Tibial nerve (tissue), 4 donors: ENCODE measurements at regions not wholly inside any gene's neighbourhood (a gene's known extent, or its start where the extent isn't known, plus 50 kb on each side); places are given as distances from the start of the nearest gene placed in this dataset.

Source experiments
- EP300 ChIP-seq, 2 donors: sonication (generic); formaldehyde crosslinking; IDR thresholded peaks; one replicate each; pipeline ENCODE4 v1.6.1; 2017; ENCODE audit warnings: antibody characterized with exemption in 2 of 2, mild to moderate bottlenecking in 1 of 2
- POLR2A ChIP-seq, 2 donors: fragments of 450-650 bp; IDR thresholded peaks; one replicate each; pipeline ENCODE4 v1.6.1; 2017; ENCODE audit warnings: antibody characterized with exemption in 2 of 2, mild to moderate bottlenecking in 2 of 2, moderate library complexity in 2 of 2
- TF ChIP-seq, protein P1 (sequence below), 5 experiments: fragments of 200-600 bp in 3 of 5; fragments of 450-650 bp in 2 of 5; sonication (generic) in 3 of 5; IDR thresholded peaks; one replicate each; pipeline ENCODE4 v1.5.1; 2016 to 2019; ENCODE audit warnings: antibody characterized with exemption in 5 of 5, mild to moderate bottlenecking in 3 of 5, moderate library complexity in 2 of 5

DNA sequence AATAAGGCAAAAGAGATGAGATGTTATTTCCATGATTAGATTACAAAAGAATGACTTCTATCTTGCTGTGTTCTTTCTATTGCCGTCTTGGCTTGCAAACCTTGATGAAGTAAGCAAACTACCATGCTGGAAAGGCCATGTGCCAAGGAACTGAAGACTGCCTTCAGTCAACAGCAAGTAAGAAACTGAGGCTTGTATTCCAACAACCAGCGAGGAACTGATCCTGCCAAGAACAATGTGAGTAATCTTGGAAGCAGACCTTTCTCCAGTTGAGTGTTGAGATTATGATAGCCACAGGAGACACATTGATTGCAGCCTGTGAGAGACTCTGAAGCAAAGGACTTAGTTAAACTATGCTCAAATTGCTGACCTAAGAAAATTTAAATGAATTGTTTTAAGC lies 164.6 kb upstream of the GRM3 start:
- TF ChIP-seq, protein P1, sequence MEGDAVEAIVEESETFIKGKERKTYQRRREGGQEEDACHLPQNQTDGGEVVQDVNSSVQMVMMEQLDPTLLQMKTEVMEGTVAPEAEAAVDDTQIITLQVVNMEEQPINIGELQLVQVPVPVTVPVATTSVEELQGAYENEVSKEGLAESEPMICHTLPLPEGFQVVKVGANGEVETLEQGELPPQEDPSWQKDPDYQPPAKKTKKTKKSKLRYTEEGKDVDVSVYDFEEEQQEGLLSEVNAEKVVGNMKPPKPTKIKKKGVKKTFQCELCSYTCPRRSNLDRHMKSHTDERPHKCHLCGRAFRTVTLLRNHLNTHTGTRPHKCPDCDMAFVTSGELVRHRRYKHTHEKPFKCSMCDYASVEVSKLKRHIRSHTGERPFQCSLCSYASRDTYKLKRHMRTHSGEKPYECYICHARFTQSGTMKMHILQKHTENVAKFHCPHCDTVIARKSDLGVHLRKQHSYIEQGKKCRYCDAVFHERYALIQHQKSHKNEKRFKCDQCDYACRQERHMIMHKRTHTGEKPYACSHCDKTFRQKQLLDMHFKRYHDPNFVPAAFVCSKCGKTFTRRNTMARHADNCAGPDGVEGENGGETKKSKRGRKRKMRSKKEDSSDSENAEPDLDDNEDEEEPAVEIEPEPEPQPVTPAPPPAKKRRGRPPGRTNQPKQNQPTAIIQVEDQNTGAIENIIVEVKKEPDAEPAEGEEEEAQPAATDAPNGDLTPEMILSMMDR (IDR thresholded peaks at IDR 0.05), result no peak
- TF ChIP-seq POLR2A (IDR thresholded peaks at IDR 0.05) (no peak), EP300 (IDR thresholded peaks at IDR 0.05) (no peak)
